SK-N-MC (cell line): ENCODE measurements at regions not wholly inside any gene's neighbourhood (a gene's known extent, or its start where the extent isn't known, plus 50 kb on each side); places are given as distances from the start of the nearest gene placed in this dataset.

ENCODE experiments used
- EZH2 ChIP-seq: fragments of 200-600 bp; sonication (generic); IDR thresholded peaks from one replicate; pipeline ENCODE4 v1.6.1; 2017; ENCODE audit warnings: antibody characterized with exemption
- POLR2AphosphoS5 ChIP-seq: IDR thresholded peaks from 2 replicates; pipeline ENCODE4 v1.6.1; 2012; ENCODE audit warnings: mild to moderate bottlenecking, low read depth, low read length, borderline replicate concordance

DNA sequence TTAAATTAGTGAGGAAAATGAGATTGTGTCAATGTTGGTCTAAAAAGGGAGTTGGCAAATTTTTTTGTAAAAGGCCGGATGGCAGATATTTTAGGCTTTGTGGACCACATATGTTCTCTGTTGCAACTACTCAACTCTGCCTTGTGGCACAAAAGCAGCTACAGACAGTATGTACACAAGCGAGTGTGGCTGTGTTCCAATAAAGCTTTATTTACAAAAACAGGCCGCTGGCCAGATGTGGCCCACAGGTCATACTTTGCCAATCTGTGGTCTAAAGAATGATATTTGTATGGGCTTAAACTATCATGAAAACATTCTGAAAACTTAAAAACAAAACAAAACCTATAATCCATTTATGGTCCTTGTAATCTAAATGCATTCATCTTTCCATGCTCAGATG, 228.3 kb downstream of the CLIC5 start:
- TF ChIP-seq EZH2: no peak
- no peak for TF ChIP-seq POLR2AphosphoS5
